ENCODE measurements at regions not wholly inside any gene's neighbourhood (a gene's known extent, or its start where the extent isn't known, plus 50 kb on each side); places are given as distances from the start of the nearest gene placed in this dataset.

DNA sequence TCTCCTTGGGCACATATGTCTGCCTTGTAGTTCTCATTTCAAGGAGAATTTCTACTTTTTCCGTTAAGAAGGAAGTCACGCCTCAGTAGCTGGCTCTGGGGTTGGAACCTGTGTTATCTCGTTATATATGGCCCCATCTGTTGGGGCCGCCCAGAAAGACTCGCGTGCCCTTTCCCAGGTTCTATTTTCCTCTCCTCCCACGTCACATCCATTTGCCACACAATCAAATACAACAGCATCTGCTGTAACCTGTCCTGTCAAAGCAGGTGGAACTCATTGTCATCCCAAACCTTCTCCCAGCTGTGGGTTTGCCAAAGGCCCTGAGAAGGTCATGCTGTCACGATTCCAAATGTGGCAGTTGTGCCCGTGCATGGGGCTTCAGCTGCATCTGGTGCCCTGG lies 213.1 kb upstream of the ZBED5 start:
- H3K4me3 ChIP-seq (ENCODE audit: low read depth, low read length): no peak overlapping the region
- TF ChIP-seq, protein P1, sequence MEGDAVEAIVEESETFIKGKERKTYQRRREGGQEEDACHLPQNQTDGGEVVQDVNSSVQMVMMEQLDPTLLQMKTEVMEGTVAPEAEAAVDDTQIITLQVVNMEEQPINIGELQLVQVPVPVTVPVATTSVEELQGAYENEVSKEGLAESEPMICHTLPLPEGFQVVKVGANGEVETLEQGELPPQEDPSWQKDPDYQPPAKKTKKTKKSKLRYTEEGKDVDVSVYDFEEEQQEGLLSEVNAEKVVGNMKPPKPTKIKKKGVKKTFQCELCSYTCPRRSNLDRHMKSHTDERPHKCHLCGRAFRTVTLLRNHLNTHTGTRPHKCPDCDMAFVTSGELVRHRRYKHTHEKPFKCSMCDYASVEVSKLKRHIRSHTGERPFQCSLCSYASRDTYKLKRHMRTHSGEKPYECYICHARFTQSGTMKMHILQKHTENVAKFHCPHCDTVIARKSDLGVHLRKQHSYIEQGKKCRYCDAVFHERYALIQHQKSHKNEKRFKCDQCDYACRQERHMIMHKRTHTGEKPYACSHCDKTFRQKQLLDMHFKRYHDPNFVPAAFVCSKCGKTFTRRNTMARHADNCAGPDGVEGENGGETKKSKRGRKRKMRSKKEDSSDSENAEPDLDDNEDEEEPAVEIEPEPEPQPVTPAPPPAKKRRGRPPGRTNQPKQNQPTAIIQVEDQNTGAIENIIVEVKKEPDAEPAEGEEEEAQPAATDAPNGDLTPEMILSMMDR (IDR thresholded peaks at IDR 0.05; ENCODE audit: borderline replicate concordance, insufficient read depth, low read depth, low read length): no peak

DNA sequence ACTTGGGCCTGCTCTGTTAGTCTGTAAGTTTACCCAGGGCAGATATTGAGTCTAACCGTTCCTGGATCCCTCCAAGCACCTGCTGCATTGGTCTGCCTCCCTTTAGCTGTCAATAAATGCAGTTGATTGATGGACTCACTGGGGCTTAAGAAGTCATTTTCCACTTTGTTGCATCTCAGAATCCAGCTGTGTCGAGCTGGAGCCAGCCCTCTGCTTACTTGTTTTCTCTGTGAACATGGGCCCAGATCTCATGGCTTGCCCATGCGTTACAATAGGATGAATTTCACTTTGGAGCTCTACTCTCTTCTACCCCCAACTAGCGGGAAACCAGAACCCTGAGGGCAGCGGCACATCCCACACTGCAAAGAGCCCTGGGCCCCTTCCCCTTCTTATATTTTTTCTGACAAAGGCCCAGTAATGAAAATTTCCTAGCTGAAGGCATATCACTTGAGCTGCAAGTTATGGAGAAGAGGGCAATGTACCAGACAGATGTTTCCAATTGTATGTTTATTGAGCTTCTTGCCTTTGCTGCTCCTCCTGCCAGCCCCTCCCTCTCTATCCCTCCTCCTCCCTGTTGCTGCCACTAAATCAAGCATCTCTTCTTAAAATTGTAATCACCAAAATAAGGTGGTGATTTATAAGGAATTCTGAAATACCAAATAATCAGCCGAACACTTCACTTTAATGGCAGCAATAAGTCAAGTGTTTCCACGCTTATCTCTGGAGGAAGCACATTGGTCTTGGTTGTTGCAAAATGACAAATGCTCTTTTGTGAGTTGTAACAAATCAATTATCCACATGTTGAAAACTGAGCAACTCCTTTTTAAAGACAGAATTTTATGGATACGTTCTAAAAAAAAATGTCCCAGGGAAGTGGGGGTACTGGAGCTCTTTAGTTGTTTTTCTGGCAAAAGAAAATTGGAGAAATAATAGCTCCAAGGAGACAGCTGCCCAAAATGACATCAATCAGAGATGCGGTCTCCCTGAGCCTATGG lies 212.3 kb upstream of the ZBED5 start:
- TF ChIP-seq, protein P1 (IDR thresholded peaks at IDR 0.05; ENCODE audit: borderline replicate concordance, insufficient read depth, low read depth, low read length): no peak
- no peak overlapping the region for H3K4me3 ChIP-seq (ENCODE audit: low read depth, low read length)

DNA sequence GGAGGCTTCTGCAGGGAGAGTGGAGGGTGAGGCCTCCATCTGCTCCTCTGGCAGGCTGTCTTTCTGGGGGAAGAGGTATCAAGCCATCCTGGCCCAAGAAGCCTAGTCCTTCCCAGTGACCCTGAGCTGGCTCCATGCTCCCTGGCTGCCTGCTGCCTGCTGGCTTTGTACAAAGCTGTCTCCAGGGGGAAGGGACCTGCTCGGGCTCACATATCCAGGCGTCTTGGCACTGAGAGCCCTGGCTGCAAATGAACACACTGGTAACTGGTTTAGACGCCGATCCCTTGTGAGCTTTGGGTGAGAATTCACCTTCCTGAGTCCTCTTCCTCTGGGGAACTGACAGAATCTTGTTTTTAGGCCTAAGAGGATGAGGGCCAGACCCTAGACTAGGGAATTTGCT lies 210.3 kb upstream of the ZBED5 start:
- H3K4me3 ChIP-seq (ENCODE audit: low read depth, low read length): no peak overlapping the region
- TF ChIP-seq, protein P1 (IDR thresholded peaks at IDR 0.05; ENCODE audit: borderline replicate concordance, insufficient read depth, low read depth, low read length): no peak

DNA sequence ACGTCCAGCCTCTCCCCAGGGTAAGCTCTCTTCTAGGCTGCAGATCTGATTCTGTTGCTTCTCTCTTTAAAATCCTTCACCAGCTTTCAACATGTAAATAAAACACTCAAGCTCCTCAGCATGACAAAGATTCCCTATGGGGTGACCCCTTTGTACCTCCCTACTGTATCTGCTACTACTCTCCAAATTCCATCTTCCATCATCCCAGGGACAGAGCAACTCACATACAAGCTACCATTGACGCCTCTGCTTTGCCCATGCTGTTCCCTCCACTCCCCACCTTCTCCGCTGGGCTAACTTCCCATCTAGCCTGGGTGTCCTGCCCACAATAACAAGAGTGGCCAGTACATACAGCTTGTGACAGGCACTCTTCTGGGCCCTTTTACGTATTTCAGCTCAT lies 207.5 kb upstream of the ZBED5 start:
- TF ChIP-seq, protein P1 (IDR thresholded peaks at IDR 0.05; ENCODE audit: borderline replicate concordance, insufficient read depth, low read depth, low read length): no peak
- no peak overlapping the region for H3K4me3 ChIP-seq (ENCODE audit: low read depth, low read length)

DNA sequence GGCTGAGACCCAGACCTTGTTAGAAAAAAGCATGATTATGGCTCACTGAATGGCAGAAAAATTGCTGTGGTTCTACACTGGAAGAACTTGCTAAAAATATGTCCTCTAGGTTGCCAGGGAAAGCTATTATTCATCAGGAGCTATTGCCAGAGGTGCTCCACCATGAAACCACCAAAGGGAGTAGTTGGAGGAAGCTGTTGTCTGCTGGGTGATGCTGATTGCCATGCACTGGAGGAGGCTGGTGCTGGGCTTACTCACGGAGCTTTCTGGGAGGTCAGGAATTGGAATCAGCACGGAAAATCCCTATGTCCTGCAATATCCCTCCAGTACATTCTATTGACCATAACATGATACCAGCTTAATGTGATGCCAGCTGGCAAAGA lies 199.6 kb upstream of the ZBED5 start:
- TF ChIP-seq, protein P1 (IDR thresholded peaks at IDR 0.05; ENCODE audit: borderline replicate concordance, insufficient read depth, low read depth, low read length): no peak

DNA sequence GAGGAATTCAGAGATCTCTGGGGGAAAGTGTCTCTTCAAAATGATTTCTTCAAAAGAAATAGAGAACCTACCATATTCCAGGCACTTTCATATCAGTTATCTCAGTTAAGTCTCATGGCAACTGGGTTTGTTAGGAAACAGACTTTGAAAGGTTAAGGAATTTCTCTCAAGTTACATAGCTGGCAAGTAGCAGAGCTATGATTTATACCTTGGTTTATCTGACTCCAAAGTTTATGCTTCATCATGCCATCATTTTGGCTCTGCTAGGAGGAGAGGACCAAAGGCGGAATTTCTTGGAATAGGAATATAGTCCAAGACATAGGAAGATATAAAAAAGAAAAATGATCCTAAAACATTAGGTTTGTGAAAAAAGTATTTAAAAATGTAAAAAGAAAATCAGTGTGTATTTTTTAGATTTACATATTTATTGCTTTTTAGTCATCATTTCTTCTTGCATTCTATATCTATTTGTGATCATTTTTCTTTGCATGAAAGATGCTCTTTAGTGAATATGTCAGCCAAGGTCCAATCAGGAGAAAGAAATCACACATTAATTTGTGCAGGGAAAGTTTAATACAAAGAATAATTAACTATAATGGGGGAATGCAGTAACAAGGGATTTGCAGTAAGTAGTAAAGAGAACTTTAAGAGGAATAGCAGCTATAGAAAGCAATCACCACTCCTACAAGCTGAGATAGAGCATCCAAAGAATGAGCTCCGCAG lies 199.1 kb upstream of the ZBED5 start:
- no peak overlapping the region for H3K4me3 ChIP-seq (ENCODE audit: low read depth, low read length)
- TF ChIP-seq, protein P1 (IDR thresholded peaks at IDR 0.05; ENCODE audit: borderline replicate concordance, insufficient read depth, low read depth, low read length): no peak

More for the DNA sequence above, 199.6 kb upstream of the ZBED5 start:
- H3K4me3 ChIP-seq (ENCODE audit: low read depth, low read length): no peak overlapping the region

Measured in GM12875 (cell line).